Adrenal gland (tissue), 5 donors: ENCODE measurements at regions not wholly inside any gene's neighbourhood (a gene's known extent, or its start where the extent isn't known, plus 50 kb on each side); places are given as distances from the start of the nearest gene placed in this dataset.

Experiments used
- POLR2A ChIP-seq, 2 donors: fragments of 450-650 bp; IDR thresholded peaks; one replicate each; pipeline ENCODE4 v1.6.1; 2017; ENCODE audit warnings: antibody characterized with exemption in 2 of 2, mild to moderate bottlenecking in 2 of 2, moderate library complexity in 1 of 2
- TF ChIP-seq, protein P1 (sequence below), 6 experiments: fragments of 450-650 bp in 4 of 6; fragments of 200-600 bp in 2 of 6; sonication (generic) in 1 of 6; IDR thresholded peaks; 1 replicate in 5 of 6; 2 replicates in 1 of 6; pipeline versions ENCODE4 v1.5.1 to v1.8.0; 2016 to 2021; ENCODE audit warnings: antibody characterized with exemption in 6 of 6, mild to moderate bottlenecking in 2 of 6, moderate library complexity in 1 of 6
- donor health status: DM: no; HTN: no; CAD: no.

DNA sequence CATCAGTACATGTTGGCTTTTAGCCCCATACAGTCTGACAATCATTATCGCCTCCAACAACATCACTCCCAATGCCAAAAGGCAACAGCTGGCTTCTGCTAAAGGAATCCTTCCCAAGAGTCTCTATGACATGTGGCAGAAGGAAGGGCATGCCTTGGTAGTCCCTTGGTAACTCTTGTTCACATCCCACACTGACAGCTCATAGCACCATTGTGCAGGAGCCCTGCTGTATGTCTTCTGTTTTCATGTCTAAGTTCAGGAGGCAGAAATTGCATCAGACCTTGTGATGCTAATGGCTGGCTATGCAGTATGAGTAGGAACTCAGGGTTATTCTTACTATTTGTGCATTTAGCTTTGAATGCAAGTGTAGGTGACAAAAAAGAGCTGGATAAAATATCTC is 392.1 kb downstream of the PTH2R start:
- TF ChIP-seq, protein P1, sequence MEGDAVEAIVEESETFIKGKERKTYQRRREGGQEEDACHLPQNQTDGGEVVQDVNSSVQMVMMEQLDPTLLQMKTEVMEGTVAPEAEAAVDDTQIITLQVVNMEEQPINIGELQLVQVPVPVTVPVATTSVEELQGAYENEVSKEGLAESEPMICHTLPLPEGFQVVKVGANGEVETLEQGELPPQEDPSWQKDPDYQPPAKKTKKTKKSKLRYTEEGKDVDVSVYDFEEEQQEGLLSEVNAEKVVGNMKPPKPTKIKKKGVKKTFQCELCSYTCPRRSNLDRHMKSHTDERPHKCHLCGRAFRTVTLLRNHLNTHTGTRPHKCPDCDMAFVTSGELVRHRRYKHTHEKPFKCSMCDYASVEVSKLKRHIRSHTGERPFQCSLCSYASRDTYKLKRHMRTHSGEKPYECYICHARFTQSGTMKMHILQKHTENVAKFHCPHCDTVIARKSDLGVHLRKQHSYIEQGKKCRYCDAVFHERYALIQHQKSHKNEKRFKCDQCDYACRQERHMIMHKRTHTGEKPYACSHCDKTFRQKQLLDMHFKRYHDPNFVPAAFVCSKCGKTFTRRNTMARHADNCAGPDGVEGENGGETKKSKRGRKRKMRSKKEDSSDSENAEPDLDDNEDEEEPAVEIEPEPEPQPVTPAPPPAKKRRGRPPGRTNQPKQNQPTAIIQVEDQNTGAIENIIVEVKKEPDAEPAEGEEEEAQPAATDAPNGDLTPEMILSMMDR (IDR thresholded peaks at IDR 0.05) = no peak
- no peak for TF ChIP-seq POLR2A (IDR thresholded peaks at IDR 0.05)
